ENCODE measurements at regions not wholly inside any gene's neighbourhood (a gene's known extent, or its start where the extent isn't known, plus 50 kb on each side); places are given as distances from the start of the nearest gene placed in this dataset.

GRCh38 chr3:28103861-28104260 lies 137.6 kb upstream of the CMC1 start:
- DNase-seq (ENCODE audit: extremely low read depth, low read depth): no peak
- no peak for TF ChIP-seq CTCF (IDR thresholded peaks at IDR 0.05; ENCODE audit: low read depth, low read length)

- no peak for TF ChIP-seq CTCF (IDR thresholded peaks at IDR 0.05; ENCODE audit: low read depth, low read length)
- no peak for DNase-seq (ENCODE audit: extremely low read depth, low read depth)
Observed at GRCh38 chr3:28104896-28105534, 136.4 kb upstream of the CMC1 start.

GRCh38 chr3:28109829-28110228 lies 131.6 kb upstream of the CMC1 start:
- no peak for DNase-seq (ENCODE audit: extremely low read depth, low read depth)
- no peak for TF ChIP-seq CTCF (IDR thresholded peaks at IDR 0.05; ENCODE audit: low read depth, low read length)

GRCh38 chr3:28110869-28111268 lies 130.6 kb upstream of the CMC1 start:
- no peak for TF ChIP-seq CTCF (IDR thresholded peaks at IDR 0.05; ENCODE audit: low read depth, low read length)
- DNase-seq (ENCODE audit: extremely low read depth, low read depth): no peak

GRCh38 chr3:28114893-28115292 lies 126.5 kb upstream of the CMC1 start:
- no peak for TF ChIP-seq CTCF (IDR thresholded peaks at IDR 0.05; ENCODE audit: low read depth, low read length)
- DNase-seq (ENCODE audit: extremely low read depth, low read depth): no peak

GRCh38 chr3:28115316-28115715 lies 126.1 kb upstream of the CMC1 start:
- TF ChIP-seq CTCF (IDR thresholded peaks at IDR 0.05; ENCODE audit: low read depth, low read length): no peak
- no peak for DNase-seq (ENCODE audit: extremely low read depth, low read depth)

- no peak for TF ChIP-seq CTCF (IDR thresholded peaks at IDR 0.05; ENCODE audit: low read depth, low read length)
Observed at GRCh38 chr3:28117598-28117997, 123.8 kb upstream of the CMC1 start.

More at GRCh38 chr3:28117598-28117997, 123.8 kb upstream of the CMC1 start:
- DNase-seq (ENCODE audit: extremely low read depth, low read depth): no peak

All from AG09319 (cell line).